Fibroblast of the conjunctiva (primary cell): ENCODE measurements at regions not wholly inside any gene's neighbourhood (a gene's known extent, or its start where the extent isn't known, plus 50 kb on each side); places are given as distances from the start of the nearest gene placed in this dataset.

ENCODE experiments used
- DNase-seq: peaks from one replicate; pipeline ENCODE4 v3.0.0-alpha.2; 2010; ENCODE audit warnings: low read depth

GRCh38 chr12:46572644-46573346 is 200.2 kb upstream of the SLC38A2 start:
- DNase-seq = no peak

GRCh38 chr12:46571608-46572007 is 199.0 kb upstream of the SLC38A2 start:
- DNase-seq = no peak

DNA sequence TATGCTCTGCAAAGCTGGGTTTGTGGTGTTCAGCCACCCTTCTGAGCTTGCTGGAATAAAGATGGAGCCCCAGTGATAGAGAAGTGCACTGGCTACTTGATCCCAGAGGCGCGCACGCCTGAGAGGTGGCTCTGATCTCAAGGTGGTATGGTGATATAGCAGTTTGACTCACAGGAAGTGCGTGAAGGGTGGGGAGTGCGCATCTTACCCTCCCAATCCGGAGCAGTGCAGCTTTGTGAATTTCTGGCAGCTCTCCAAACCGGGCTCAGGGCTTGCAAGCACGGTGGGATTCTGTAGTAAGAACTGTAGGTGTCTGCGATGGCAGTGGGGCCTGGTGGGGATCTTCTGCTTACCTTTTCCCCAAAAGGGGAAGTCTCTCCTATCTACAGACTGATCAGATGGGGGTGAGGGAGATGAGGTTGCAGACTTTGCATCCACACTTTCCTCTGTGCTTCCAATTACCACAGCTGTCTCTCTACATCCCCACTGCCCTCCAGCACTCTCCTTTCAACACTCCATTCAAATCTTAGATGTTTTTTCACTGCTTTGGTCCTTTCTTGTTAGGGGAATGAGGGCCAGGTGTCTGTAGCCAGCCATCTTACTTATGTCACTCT is 197.4 kb upstream of the SLC38A2 start:
- no peak for DNase-seq

DNA sequence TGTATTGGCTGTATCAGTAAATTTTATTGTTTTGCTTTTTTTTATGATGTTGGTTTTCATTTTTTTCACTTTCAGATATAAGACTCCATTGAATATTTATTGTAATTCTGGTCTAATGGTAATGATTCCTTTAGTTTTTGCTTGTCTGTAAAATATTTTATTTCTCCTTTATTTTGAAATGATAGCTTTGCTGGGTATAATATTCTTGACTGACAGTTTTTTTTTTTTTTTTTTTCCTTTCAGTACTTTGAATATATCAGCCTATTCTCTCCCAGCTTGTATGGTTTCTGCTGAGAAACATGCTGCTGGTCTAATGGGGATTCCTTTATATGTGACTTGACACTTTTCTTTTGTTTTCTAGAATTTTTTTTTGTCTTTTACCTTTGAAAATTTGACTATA is 195.1 kb upstream of the SLC38A2 start:
- DNase-seq = no peak

- peak; percentile 89 for DNase-seq
These were observed 190.2 kb upstream of the SLC38A2 start for GRCh38 chr12:46562625-46563225.

- peak; percentile 38 for DNase-seq
These were observed 189.4 kb upstream of the SLC38A2 start for GRCh38 chr12:46561769-46562624.

GRCh38 chr12:46560874-46561273 is 188.3 kb upstream of the SLC38A2 start:
- no peak for DNase-seq

DNA sequence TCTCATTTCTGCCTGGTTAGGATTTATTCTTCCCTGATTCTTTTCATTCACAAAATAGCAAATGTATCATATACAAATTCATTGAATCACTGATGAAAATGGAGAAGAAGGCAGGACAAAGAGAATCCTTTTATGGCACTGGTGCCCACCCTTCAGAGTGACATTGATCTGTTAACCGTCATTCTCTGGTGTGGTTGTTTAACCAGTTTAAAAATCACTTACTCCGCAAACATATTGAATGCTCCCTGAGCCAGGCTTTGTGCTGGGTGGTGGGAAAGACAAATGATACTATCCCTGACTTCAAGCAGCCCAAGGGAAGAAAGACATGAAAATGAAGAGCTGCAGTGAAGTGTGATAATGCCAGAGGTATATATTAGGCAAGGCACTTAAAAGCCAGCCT is 187.5 kb upstream of the SLC38A2 start:
- DNase-seq = no peak

- peak; percentile 47 for DNase-seq
These were observed 186.7 kb upstream of the SLC38A2 start for GRCh38 chr12:46559311-46559710.

DNA sequence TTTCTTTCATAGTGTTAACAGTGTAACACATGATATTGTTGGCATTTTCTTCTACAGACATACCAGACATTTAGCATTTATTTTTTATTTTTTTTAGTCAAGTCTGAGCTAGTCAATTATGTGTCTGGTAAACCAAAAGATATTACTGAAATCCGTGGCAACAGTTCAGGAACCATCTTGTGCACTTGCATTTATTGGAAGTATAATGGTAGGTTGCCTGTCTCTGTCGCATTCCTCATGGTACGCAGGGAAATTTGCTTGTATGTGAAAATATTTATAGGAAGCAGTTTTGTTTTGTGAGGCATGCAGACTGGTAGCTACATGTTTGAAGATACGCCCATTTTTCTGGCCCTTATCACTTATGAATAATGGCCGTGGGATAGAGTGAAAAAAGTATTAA is 186.1 kb upstream of the SLC38A2 start:
- DNase-seq = no peak

- DNase-seq = peak; percentile 70
These were observed 185.2 kb upstream of the SLC38A2 start for GRCh38 chr12:46557539-46558373.

DNA sequence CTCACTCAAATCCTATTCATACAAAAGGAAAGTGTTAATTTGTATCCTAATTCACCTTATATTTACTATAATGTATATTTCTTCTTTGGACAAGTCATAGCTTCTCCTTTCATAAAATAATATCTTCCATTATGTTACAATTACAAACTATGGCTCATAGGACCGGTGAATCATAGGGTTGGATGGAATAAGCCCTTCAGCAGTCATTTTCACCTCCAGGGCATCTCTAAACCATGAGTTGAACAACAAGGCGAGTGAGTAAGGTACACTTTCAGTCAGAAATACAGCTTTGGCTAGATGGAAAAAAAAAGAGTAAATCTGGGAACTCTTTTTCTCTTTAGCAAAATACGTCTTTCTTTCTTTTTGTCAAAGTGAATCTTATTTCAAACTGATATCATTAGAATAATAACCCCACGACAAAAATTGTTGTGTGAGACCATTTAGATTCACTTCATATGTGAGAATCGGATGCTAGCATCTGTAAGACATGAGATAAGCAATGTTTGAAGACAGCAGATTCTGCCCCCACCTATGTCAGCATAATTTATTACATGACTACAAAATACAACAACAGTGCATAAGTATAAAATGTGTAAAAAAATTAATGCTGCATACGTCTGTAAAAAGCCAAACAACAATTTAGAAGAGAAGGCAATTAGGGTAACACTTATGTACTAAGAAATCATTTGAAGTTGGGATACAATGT is 184.4 kb upstream of the SLC38A2 start:
- peak; percentile 70 for DNase-seq

GRCh38 chr12:46556105-46556559 is 183.6 kb upstream of the SLC38A2 start:
- peak; percentile 91 for DNase-seq

DNA sequence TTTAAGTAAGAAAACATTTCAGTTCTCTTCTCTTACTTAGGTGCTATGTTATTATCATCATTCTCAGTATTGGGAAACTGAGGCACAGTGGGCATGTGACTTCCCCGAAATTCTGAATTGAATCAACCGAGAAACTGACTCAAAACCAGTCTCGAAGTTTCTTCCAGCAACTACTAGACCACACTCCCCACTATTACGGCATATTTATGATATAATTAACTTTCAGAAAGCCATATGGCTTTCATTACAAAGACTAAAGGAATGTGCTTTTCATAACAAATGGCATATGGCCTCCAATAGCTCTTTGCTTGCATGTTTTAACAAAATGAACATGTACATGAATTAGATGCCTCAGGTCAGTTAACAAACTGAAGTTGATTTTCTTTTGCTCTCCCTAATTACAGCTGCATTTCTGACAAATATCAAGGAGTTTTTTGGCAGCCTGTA is 182.9 kb upstream of the SLC38A2 start:
- peak; percentile 78 for DNase-seq

GRCh38 chr12:46554460-46554859 is 181.9 kb upstream of the SLC38A2 start:
- DNase-seq = no peak

- peak; percentile 37 for DNase-seq
These were observed 181.3 kb upstream of the SLC38A2 start for GRCh38 chr12:46553911-46554310.

GRCh38 chr12:46553266-46553665 is 180.7 kb upstream of the SLC38A2 start:
- peak; percentile 63 for DNase-seq

GRCh38 chr12:46550266-46550879 is 177.8 kb upstream of the SLC38A2 start:
- no peak for DNase-seq

GRCh38 chr12:46549527-46550265 is 177.1 kb upstream of the SLC38A2 start:
- peak; percentile 94 for DNase-seq
